ENCODE measurements at regions not wholly inside any gene's neighbourhood (a gene's known extent, or its start where the extent isn't known, plus 50 kb on each side); places are given as distances from the start of the nearest gene placed in this dataset.

- DNase-seq (ENCODE audit: low read depth) = no peak
These were observed 148.6 kb upstream of the STT3B start for GRCh38 chr3:31384117-31384516.

- DNase-seq (ENCODE audit: low read depth) = no peak
These were observed 142.8 kb upstream of the STT3B start for GRCh38 chr3:31389939-31390338.

- DNase-seq (ENCODE audit: low read depth) = no peak
These were observed 142.3 kb upstream of the STT3B start for GRCh38 chr3:31390466-31390865.

GRCh38 chr3:31391150-31391549, 141.6 kb upstream of the STT3B start:
- no peak for DNase-seq (ENCODE audit: low read depth)

GRCh38 chr3:31392568-31392967, 140.2 kb upstream of the STT3B start:
- no peak for DNase-seq (ENCODE audit: low read depth)

- DNase-seq (ENCODE audit: low read depth) = no peak
These were observed 133.5 kb upstream of the STT3B start for GRCh38 chr3:31399271-31399670.

GRCh38 chr3:31402117-31402516, 130.6 kb upstream of the STT3B start:
- DNase-seq (ENCODE audit: low read depth) = no peak

- DNase-seq (ENCODE audit: low read depth) = no peak
These were observed 129.5 kb upstream of the STT3B start for GRCh38 chr3:31403197-31403596.

GRCh38 chr3:31404871-31405270, 127.9 kb upstream of the STT3B start:
- no peak for DNase-seq (ENCODE audit: low read depth)

GRCh38 chr3:31405515-31405914, 127.2 kb upstream of the STT3B start:
- no peak for DNase-seq (ENCODE audit: low read depth)

- no peak for DNase-seq (ENCODE audit: low read depth)
These were observed 125.8 kb upstream of the STT3B start for GRCh38 chr3:31406896-31407295.

GRCh38 chr3:31407665-31408064, 125.1 kb upstream of the STT3B start:
- DNase-seq (ENCODE audit: low read depth) = no peak

GRCh38 chr3:31408720-31409119, 124.0 kb upstream of the STT3B start:
- no peak for DNase-seq (ENCODE audit: low read depth)

GRCh38 chr3:31409389-31409788, 123.3 kb upstream of the STT3B start:
- DNase-seq (ENCODE audit: low read depth) = no peak

GRCh38 chr3:31409866-31410265, 122.9 kb upstream of the STT3B start:
- DNase-seq (ENCODE audit: low read depth) = no peak

- no peak for DNase-seq (ENCODE audit: low read depth)
These were observed 122.3 kb upstream of the STT3B start for GRCh38 chr3:31410411-31410810.

- no peak for DNase-seq (ENCODE audit: low read depth)
These were observed 119.9 kb upstream of the STT3B start for GRCh38 chr3:31412832-31413231.

- no peak for DNase-seq (ENCODE audit: low read depth)
These were observed 119.2 kb upstream of the STT3B start for GRCh38 chr3:31413515-31413914.

GRCh38 chr3:31416980-31417379, 115.7 kb upstream of the STT3B start:
- DNase-seq (ENCODE audit: low read depth) = no peak

- no peak for DNase-seq (ENCODE audit: low read depth)
These were observed 115.2 kb upstream of the STT3B start for GRCh38 chr3:31417486-31417885.

- DNase-seq (ENCODE audit: low read depth) = no peak
These were observed 112.4 kb upstream of the STT3B start for GRCh38 chr3:31420311-31420710.

- no peak for DNase-seq (ENCODE audit: low read depth)
These were observed 111.2 kb upstream of the STT3B start for GRCh38 chr3:31421314-31422048.

- no peak for DNase-seq (ENCODE audit: low read depth)
These were observed 110.5 kb upstream of the STT3B start for GRCh38 chr3:31422237-31422636.

- DNase-seq (ENCODE audit: low read depth) = peak; percentile 15
These were observed 109.2 kb upstream of the STT3B start for GRCh38 chr3:31423482-31423881.

Data from GM04503 (cell line).